Ovary (tissue), 3 donors: ENCODE measurements at regions not wholly inside any gene's neighbourhood (a gene's known extent, or its start where the extent isn't known, plus 50 kb on each side); places are given as distances from the start of the nearest gene placed in this dataset.

Source experiments
- EP300 ChIP-seq: sonication (generic); formaldehyde crosslinking; IDR thresholded peaks from one replicate; pipeline ENCODE4 v1.6.1; 2017; ENCODE audit warnings: antibody characterized with exemption
- POLR2A ChIP-seq: fragments of 450-650 bp; IDR thresholded peaks from one replicate; pipeline ENCODE4 v1.6.1; 2017; ENCODE audit warnings: antibody characterized with exemption, mild to moderate bottlenecking, moderate library complexity
- TF ChIP-seq, protein P1 (sequence below), 3 donors: fragments of 450-650 bp in 2 of 3; fragments of 200-600 bp in 1 of 3; IDR thresholded peaks; one replicate each; pipeline versions ENCODE4 v1.5.1 to v1.8.0; 2016 to 2022; ENCODE audit warnings: antibody characterized with exemption in 3 of 3, mild to moderate bottlenecking in 1 of 3
- donor health status: DM: no; HTN: no; CAD: no.

GRCh38 chr17:12230481-12231354, 210.0 kb downstream of the MAP2K4 start:
- no peak for TF ChIP-seq POLR2A
- TF ChIP-seq, protein P1, sequence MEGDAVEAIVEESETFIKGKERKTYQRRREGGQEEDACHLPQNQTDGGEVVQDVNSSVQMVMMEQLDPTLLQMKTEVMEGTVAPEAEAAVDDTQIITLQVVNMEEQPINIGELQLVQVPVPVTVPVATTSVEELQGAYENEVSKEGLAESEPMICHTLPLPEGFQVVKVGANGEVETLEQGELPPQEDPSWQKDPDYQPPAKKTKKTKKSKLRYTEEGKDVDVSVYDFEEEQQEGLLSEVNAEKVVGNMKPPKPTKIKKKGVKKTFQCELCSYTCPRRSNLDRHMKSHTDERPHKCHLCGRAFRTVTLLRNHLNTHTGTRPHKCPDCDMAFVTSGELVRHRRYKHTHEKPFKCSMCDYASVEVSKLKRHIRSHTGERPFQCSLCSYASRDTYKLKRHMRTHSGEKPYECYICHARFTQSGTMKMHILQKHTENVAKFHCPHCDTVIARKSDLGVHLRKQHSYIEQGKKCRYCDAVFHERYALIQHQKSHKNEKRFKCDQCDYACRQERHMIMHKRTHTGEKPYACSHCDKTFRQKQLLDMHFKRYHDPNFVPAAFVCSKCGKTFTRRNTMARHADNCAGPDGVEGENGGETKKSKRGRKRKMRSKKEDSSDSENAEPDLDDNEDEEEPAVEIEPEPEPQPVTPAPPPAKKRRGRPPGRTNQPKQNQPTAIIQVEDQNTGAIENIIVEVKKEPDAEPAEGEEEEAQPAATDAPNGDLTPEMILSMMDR (IDR thresholded peaks at IDR 0.05): no peak
- TF ChIP-seq EP300: no peak
